C4-2B (cell line): ENCODE measurements at regions not wholly inside any gene's neighbourhood (a gene's known extent, or its start where the extent isn't known, plus 50 kb on each side); places are given as distances from the start of the nearest gene placed in this dataset.

Experiments used
- ZFX ChIP-seq: fragments of 450-650 bp; IDR thresholded peaks from 2 replicates; pipeline ENCODE4 v1.6.1; 2017
- TF ChIP-seq, protein P1 (sequence below): fragments of 450-650 bp; conservative IDR thresholded peaks from 2 replicates; pipeline ENCODE4 v1.5.1; 2017; ENCODE audit warnings: mild to moderate bottlenecking

DNA sequence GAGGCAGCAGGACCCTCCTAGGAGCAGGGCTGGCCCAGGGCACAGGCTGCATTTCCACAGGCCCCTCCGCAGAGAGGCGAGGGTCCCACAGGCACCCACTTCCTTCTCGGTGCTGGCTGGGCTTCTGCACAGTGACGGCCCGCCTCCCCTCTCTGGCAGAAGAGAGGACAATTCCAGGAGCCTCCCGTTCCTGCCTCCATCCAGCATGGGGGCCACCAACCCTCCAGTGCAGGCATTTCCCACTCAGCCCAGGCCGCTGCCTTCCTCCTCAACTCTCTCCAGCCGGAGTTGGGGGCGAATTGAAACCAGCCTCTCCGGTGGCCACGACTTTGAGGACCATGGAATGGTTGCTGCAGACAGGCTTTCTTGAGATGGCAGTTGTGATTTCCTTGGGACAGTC is 125.0 kb upstream of the PPP2R2D start:
- TF ChIP-seq, protein P1, sequence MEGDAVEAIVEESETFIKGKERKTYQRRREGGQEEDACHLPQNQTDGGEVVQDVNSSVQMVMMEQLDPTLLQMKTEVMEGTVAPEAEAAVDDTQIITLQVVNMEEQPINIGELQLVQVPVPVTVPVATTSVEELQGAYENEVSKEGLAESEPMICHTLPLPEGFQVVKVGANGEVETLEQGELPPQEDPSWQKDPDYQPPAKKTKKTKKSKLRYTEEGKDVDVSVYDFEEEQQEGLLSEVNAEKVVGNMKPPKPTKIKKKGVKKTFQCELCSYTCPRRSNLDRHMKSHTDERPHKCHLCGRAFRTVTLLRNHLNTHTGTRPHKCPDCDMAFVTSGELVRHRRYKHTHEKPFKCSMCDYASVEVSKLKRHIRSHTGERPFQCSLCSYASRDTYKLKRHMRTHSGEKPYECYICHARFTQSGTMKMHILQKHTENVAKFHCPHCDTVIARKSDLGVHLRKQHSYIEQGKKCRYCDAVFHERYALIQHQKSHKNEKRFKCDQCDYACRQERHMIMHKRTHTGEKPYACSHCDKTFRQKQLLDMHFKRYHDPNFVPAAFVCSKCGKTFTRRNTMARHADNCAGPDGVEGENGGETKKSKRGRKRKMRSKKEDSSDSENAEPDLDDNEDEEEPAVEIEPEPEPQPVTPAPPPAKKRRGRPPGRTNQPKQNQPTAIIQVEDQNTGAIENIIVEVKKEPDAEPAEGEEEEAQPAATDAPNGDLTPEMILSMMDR: no peak
- no peak for TF ChIP-seq ZFX
